ENCODE measurements at regions not wholly inside any gene's neighbourhood (a gene's known extent, or its start where the extent isn't known, plus 50 kb on each side); places are given as distances from the start of the nearest gene placed in this dataset.

- no peak for DNase-seq (ENCODE audit: low read depth in 2 of 2)
Observed at GRCh38 chr11:29959488-29959887, 57.3 kb downstream of the KCNA4 start.

- DNase-seq (ENCODE audit: low read depth in 2 of 2) = no peak
Observed at GRCh38 chr11:29957431-29957830, 59.4 kb downstream of the KCNA4 start.

- DNase-seq (ENCODE audit: low read depth in 2 of 2) = no peak
Observed at GRCh38 chr11:29956076-29956556, 60.7 kb downstream of the KCNA4 start.

GRCh38 chr11:29943347-29943746 is 73.5 kb downstream of the KCNA4 start:
- no peak for DNase-seq (ENCODE audit: low read depth in 2 of 2)

- no peak for DNase-seq (ENCODE audit: low read depth in 2 of 2)
Observed at GRCh38 chr11:29937526-29937925, 79.3 kb downstream of the KCNA4 start.

GRCh38 chr11:29934115-29934638 is 82.7 kb downstream of the KCNA4 start:
- DNase-seq (ENCODE audit: low read depth in 2 of 2) = no peak

GRCh38 chr11:29916040-29916439 is 100.8 kb downstream of the KCNA4 start:
- DNase-seq (ENCODE audit: low read depth in 2 of 2) = no peak

- no peak for DNase-seq (ENCODE audit: low read depth in 2 of 2)
Observed at GRCh38 chr11:29914203-29914930, 102.5 kb downstream of the KCNA4 start.

- no peak for DNase-seq (ENCODE audit: low read depth in 2 of 2)
Observed at GRCh38 chr11:29913352-29913751, 103.5 kb downstream of the KCNA4 start.

- no peak for DNase-seq (ENCODE audit: low read depth in 2 of 2)
Observed at GRCh38 chr11:29900382-29900781, 116.4 kb downstream of the KCNA4 start.

- no peak for DNase-seq (ENCODE audit: low read depth in 2 of 2)
Observed at GRCh38 chr11:29879560-29879959, 137.3 kb downstream of the KCNA4 start.

GRCh38 chr11:29876192-29876591 is 140.6 kb downstream of the KCNA4 start:
- no peak for DNase-seq (ENCODE audit: low read depth in 2 of 2)

- DNase-seq (ENCODE audit: low read depth in 2 of 2) = no peak
Observed at GRCh38 chr11:29847219-29847618, 169.6 kb downstream of the KCNA4 start.

- DNase-seq (ENCODE audit: low read depth in 2 of 2) = no peak
Observed at GRCh38 chr11:29844701-29845379, 172.0 kb downstream of the KCNA4 start.

- DNase-seq (ENCODE audit: low read depth in 2 of 2) = no peak
Observed at GRCh38 chr11:29844031-29844430, 172.8 kb downstream of the KCNA4 start.

GRCh38 chr11:29842061-29842460 is 174.8 kb downstream of the KCNA4 start:
- no peak for DNase-seq (ENCODE audit: low read depth in 2 of 2)

GRCh38 chr11:29826878-29827277 is 190.0 kb downstream of the KCNA4 start:
- DNase-seq (ENCODE audit: low read depth in 2 of 2) = no peak

- DNase-seq (ENCODE audit: low read depth in 2 of 2) = no peak
Observed at GRCh38 chr11:29816359-29816758, 200.5 kb downstream of the KCNA4 start.

- DNase-seq (ENCODE audit: low read depth in 2 of 2) = no peak
Observed at GRCh38 chr11:29809121-29809520, 207.7 kb downstream of the KCNA4 start.

GRCh38 chr11:29802522-29802921 is 214.3 kb downstream of the KCNA4 start:
- DNase-seq (ENCODE audit: low read depth in 2 of 2) = no peak

GRCh38 chr11:29801561-29801960 is 215.3 kb downstream of the KCNA4 start:
- no peak for DNase-seq (ENCODE audit: low read depth in 2 of 2)

- DNase-seq (ENCODE audit: low read depth in 2 of 2) = no peak
Observed at GRCh38 chr11:29786092-29786491, 230.7 kb downstream of the KCNA4 start.

- DNase-seq (ENCODE audit: low read depth in 2 of 2) = no peak
Observed at GRCh38 chr11:29783506-29783905, 233.3 kb downstream of the KCNA4 start.
